ENCODE measurements at regions not wholly inside any gene's neighbourhood (a gene's known extent, or its start where the extent isn't known, plus 50 kb on each side); places are given as distances from the start of the nearest gene placed in this dataset.

DNA sequence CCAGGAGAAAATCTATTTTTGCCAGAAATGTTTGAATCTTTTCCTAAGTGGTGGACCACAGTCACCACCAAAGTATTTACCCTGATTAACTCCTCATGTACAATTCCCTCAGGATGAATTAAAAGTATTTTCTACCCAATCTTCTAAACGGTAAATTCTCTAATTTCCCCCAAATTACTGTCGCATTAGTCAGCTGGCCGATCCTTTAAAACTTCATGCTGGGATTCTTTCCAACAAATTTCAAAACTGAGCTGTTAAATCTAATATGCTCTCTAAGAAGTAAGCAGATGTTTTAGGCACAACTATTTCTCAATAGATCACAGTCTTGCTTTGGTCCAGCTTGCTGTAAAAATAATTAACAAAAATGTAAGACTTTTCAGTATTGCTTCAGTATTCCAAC lies 447.2 kb downstream of the FRK start:
- Histone ChIP-seq H3K9me3 (ENCODE audit: insufficient read depth, low read length) (no peaks in the 10 kb centered on the region), H3K36me3 (ENCODE audit: insufficient read depth, insufficient read length, low read length) (no peaks in the 10 kb centered on the region), H3K27me3 (ENCODE audit: insufficient read depth, insufficient read length) (no peaks in the 10 kb centered on the region), H3K4me1 (ENCODE audit: insufficient read depth, insufficient read length) (no peaks in the 10 kb centered on the region), H3K9ac (ENCODE audit: insufficient read length, low read depth) (no peak overlapping the region), H3K4me3 (ENCODE audit: insufficient read length, low read depth) (no peak overlapping the region)
- TF ChIP-seq SUZ12 (IDR thresholded peaks at IDR 0.05; ENCODE audit: extremely low read depth, insufficient read depth, insufficient read length) (no peak), ZNF274 (IDR thresholded peaks at IDR 0.05; ENCODE audit: low read depth, low read length) (no peak), YY1 (IDR thresholded peaks at IDR 0.05; ENCODE audit: insufficient read depth, insufficient read length) (no peak)
- DNase-seq (ENCODE audit: low read depth, low spot score): no peak

DNA sequence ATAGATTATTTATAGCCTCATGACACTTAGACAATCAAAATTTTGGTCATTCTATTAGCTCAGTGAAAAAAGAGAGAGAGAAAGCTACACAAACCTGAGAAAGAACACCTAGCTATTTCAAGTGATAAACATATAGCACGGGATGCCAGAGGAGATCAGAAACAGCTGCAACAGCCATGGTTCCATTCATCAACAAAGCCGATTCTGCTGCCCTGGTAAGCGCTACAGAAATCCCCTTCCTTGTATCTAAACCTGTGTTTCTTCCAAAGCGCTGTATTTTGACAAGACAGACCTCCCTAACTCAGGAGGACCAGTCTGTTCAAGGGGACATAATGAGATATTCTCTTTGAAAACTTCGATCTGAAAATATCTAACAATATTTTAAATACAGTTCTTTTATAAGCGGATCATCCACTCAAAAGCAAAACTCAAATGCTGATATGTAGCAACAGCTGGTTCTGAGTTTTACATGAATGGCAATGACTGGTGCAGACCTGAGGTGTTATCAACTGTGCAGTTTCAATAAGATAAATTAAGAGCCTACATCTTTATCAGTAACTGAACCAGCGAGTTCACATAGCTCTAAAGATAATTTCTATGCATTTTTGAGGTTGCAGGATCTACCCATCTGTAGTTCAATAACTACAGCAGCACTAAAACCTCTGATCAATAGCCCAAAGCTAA lies 447.8 kb downstream of the FRK start:
- TF ChIP-seq SUZ12 (IDR thresholded peaks at IDR 0.05; ENCODE audit: extremely low read depth, insufficient read depth, insufficient read length) (no peak), YY1 (IDR thresholded peaks at IDR 0.05; ENCODE audit: insufficient read depth, insufficient read length) (no peak), ZNF274 (IDR thresholded peaks at IDR 0.05; ENCODE audit: low read depth, low read length) (no peak)
- no peak overlapping the region for H3K4me3 ChIP-seq (ENCODE audit: insufficient read length, low read depth)
- no peak for DNase-seq (ENCODE audit: low read depth, low spot score)

DNA sequence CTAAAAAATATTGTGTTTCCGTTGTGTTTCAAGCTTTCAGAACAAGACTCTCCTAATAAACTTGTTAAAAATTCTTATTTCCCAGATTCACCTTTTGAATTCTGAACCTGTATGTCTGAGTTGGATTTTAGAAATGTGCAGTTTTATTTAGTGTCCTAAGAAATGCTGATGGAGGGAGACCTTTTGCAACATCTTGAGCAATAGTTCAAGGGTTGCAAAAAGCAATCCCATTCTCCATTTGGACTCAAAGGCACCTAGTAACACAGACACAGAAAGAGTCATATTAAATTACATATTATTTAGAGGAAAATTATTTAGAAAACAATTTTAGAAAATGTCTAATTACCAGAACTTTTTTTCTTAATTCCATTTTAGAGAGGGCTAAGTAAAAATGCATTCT lies 448.5 kb downstream of the FRK start:
- no peak for DNase-seq (ENCODE audit: low read depth, low spot score)
- Histone ChIP-seq H3K9ac (ENCODE audit: insufficient read length, low read depth) (no peak overlapping the region), H3K4me3 (ENCODE audit: insufficient read length, low read depth) (no peak overlapping the region), H3K4me1 (ENCODE audit: insufficient read depth, insufficient read length) (no peaks in the 10 kb centered on the region), H3K27me3 (ENCODE audit: insufficient read depth, insufficient read length) (no peaks in the 10 kb centered on the region), H3K9me3 (ENCODE audit: insufficient read depth, low read length) (no peaks in the 10 kb centered on the region), H3K36me3 (ENCODE audit: insufficient read depth, insufficient read length, low read length) (no peaks in the 10 kb centered on the region)
- TF ChIP-seq YY1 (IDR thresholded peaks at IDR 0.05; ENCODE audit: insufficient read depth, insufficient read length): no peak
- no peak for TF ChIP-seq ZNF274 (IDR thresholded peaks at IDR 0.05; ENCODE audit: low read depth, low read length)
- TF ChIP-seq SUZ12 (IDR thresholded peaks at IDR 0.05; ENCODE audit: extremely low read depth, insufficient read depth, insufficient read length): no peak

More for the DNA sequence above, 447.8 kb downstream of the FRK start:
- Histone ChIP-seq H3K9ac (ENCODE audit: insufficient read length, low read depth) (no peak overlapping the region), H3K27me3 (ENCODE audit: insufficient read depth, insufficient read length) (no peaks in the 10 kb centered on the region), H3K4me1 (ENCODE audit: insufficient read depth, insufficient read length) (no peaks in the 10 kb centered on the region), H3K9me3 (ENCODE audit: insufficient read depth, low read length) (no peaks in the 10 kb centered on the region), H3K36me3 (ENCODE audit: insufficient read depth, insufficient read length, low read length) (no peaks in the 10 kb centered on the region)

DNA sequence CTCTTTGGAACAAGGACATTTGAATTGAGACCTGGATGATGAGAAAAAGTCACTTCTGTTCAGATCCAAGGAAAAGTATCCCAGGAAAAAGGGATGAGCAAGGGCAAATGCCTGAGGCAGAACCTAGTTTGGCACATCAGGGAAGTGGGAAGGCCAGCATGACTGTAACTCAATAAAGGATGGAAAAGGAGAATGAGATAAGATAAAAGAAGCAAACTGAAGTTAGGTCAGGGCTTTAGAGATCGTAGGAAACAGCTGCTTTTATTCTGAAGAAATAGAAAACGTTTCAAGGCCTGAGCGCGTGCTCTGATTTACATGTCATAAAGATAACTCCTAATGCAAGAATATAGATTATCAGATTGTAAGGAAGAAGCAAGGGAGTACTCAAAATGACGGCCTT lies 450.0 kb downstream of the FRK start:
- DNase-seq (ENCODE audit: low read depth, low spot score): no peak
- H3K4me3 ChIP-seq (ENCODE audit: insufficient read length, low read depth): no peak overlapping the region
- H3K27me3 ChIP-seq (ENCODE audit: insufficient read depth, insufficient read length): no peaks in the 10 kb centered on the region
- H3K36me3 ChIP-seq (ENCODE audit: insufficient read depth, insufficient read length, low read length): no peaks in the 10 kb centered on the region
- H3K9ac ChIP-seq (ENCODE audit: insufficient read length, low read depth): no peak overlapping the region
- no peaks in the 10 kb centered on the region for H3K9me3 ChIP-seq (ENCODE audit: insufficient read depth, low read length)
- TF ChIP-seq ZNF274 (IDR thresholded peaks at IDR 0.05; ENCODE audit: low read depth, low read length): no peak
- no peak for TF ChIP-seq SUZ12 (IDR thresholded peaks at IDR 0.05; ENCODE audit: extremely low read depth, insufficient read depth, insufficient read length)
- TF ChIP-seq YY1 (IDR thresholded peaks at IDR 0.05; ENCODE audit: insufficient read depth, insufficient read length): no peak
- no peaks in the 10 kb centered on the region for H3K4me1 ChIP-seq (ENCODE audit: insufficient read depth, insufficient read length)

DNA sequence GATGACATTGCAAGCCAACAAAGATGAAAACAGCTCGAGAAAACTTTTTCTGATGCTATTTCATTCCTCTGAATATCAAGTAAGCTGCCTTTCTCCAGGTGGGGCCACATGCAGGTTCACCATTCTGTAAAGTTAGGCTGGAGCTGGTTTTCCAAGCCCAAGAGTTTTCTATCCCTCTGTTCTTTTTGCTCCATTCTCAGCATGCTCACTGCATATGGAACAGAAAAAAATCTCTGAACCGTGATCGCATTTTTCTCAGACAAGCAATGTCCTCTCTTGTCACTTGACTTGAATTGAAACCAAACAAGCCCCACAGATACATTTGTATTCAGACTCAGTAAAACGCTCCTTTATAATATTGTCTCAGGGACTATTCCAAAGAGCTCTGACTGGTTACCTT lies 451.6 kb downstream of the FRK start:
- no peak overlapping the region for H3K9ac ChIP-seq (ENCODE audit: insufficient read length, low read depth)
- H3K36me3 ChIP-seq (ENCODE audit: insufficient read depth, insufficient read length, low read length): no peaks in the 10 kb centered on the region
- H3K9me3 ChIP-seq (ENCODE audit: insufficient read depth, low read length): no peaks in the 10 kb centered on the region
- no peak for DNase-seq (ENCODE audit: low read depth, low spot score)
- no peak overlapping the region for H3K4me3 ChIP-seq (ENCODE audit: insufficient read length, low read depth)
- TF ChIP-seq YY1 (IDR thresholded peaks at IDR 0.05; ENCODE audit: insufficient read depth, insufficient read length): no peak
- TF ChIP-seq SUZ12 (IDR thresholded peaks at IDR 0.05; ENCODE audit: extremely low read depth, insufficient read depth, insufficient read length): no peak
- TF ChIP-seq ZNF274 (IDR thresholded peaks at IDR 0.05; ENCODE audit: low read depth, low read length): no peak
- no peaks in the 10 kb centered on the region for H3K4me1 ChIP-seq (ENCODE audit: insufficient read depth, insufficient read length)
- no peaks in the 10 kb centered on the region for H3K27me3 ChIP-seq (ENCODE audit: insufficient read depth, insufficient read length)

DNA sequence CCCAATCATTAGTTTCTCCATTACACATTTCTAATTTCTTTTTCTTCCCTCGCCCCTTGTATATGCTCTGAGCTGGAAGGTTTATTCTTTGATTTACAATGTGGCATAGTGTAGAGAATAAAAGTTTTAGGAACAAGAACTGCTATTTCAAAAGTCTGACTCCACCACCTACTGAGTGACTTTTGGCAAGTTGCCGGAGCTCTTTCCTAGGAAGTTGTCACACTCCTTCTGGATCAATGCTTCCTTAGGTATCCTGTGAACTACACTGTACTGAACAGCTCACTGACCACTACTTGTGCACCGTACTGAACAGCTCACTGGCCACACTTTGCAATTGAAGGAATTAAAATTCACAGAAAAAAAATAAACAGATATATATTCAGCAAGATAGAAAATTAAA lies 458.2 kb downstream of the FRK start:
- H3K36me3 ChIP-seq (ENCODE audit: insufficient read depth, insufficient read length, low read length): no peaks in the 10 kb centered on the region
- no peak for DNase-seq (ENCODE audit: low read depth, low spot score)
- no peak for TF ChIP-seq SUZ12 (IDR thresholded peaks at IDR 0.05; ENCODE audit: extremely low read depth, insufficient read depth, insufficient read length)
- no peak for TF ChIP-seq ZNF274 (IDR thresholded peaks at IDR 0.05; ENCODE audit: low read depth, low read length)
- TF ChIP-seq YY1 (IDR thresholded peaks at IDR 0.05; ENCODE audit: insufficient read depth, insufficient read length): no peak
- no peaks in the 10 kb centered on the region for H3K27me3 ChIP-seq (ENCODE audit: insufficient read depth, insufficient read length)
- no peak overlapping the region for H3K9ac ChIP-seq (ENCODE audit: insufficient read length, low read depth)
- no peaks in the 10 kb centered on the region for H3K9me3 ChIP-seq (ENCODE audit: insufficient read depth, low read length)
- no peak overlapping the region for H3K4me3 ChIP-seq (ENCODE audit: insufficient read length, low read depth)
- H3K4me1 ChIP-seq (ENCODE audit: insufficient read depth, insufficient read length): no peaks in the 10 kb centered on the region

DNA sequence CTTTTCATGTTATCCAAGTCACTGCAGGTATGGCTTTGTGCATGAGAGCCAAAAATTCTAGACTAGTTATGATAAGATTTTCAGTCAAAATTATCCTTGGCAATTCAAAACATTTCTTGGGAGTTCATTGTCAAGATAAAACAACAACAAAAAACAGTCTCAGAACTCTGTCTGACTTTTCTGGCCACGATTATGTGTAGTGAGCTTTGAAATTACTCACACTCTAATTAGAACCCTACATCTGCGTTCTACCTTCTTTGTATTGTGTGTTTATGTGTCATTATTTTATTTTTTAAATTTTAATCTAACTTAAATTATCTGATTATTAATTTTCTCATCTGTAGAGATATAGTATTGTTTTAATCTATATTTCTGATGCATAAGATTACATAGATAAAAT lies 459.2 kb downstream of the FRK start:
- Histone ChIP-seq H3K36me3 (ENCODE audit: insufficient read depth, insufficient read length, low read length) (no peaks in the 10 kb centered on the region), H3K4me3 (ENCODE audit: insufficient read length, low read depth) (no peak overlapping the region), H3K9me3 (ENCODE audit: insufficient read depth, low read length) (no peaks in the 10 kb centered on the region), H3K4me1 (ENCODE audit: insufficient read depth, insufficient read length) (no peaks in the 10 kb centered on the region), H3K27me3 (ENCODE audit: insufficient read depth, insufficient read length) (no peaks in the 10 kb centered on the region), H3K9ac (ENCODE audit: insufficient read length, low read depth) (no peak overlapping the region)
- no peak for TF ChIP-seq SUZ12 (IDR thresholded peaks at IDR 0.05; ENCODE audit: extremely low read depth, insufficient read depth, insufficient read length)
- no peak for TF ChIP-seq ZNF274 (IDR thresholded peaks at IDR 0.05; ENCODE audit: low read depth, low read length)
- TF ChIP-seq YY1 (IDR thresholded peaks at IDR 0.05; ENCODE audit: insufficient read depth, insufficient read length): no peak
- no peak for DNase-seq (ENCODE audit: low read depth, low spot score)
